ENCODE measurements at regions not wholly inside any gene's neighbourhood (a gene's known extent, or its start where the extent isn't known, plus 50 kb on each side); places are given as distances from the start of the nearest gene placed in this dataset.

DNA sequence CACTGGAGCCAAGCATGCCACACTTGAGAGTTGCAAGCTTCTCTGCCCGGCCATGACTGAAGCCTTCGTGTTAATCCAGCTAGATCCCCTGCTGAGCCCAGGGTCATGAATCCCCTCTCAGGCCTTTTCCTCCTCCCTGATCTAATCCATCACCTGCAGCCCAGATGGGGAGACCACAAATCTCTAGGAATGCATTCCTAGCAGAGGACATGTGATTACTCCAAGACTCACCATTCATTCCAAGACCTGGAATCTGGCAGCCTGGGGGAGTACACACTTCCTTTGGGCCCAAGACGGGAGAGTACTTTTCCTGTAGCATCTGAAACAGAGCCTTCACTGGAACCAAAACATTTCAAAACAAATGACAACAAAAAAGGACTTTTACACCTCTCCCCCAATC is 269.3 kb upstream of the NFIA start:
- TF ChIP-seq EP300 (IDR thresholded peaks at IDR 0.05), result no peak
- TF ChIP-seq POLR2A (IDR thresholded peaks at IDR 0.05), result no peak
- TF ChIP-seq, protein P1, sequence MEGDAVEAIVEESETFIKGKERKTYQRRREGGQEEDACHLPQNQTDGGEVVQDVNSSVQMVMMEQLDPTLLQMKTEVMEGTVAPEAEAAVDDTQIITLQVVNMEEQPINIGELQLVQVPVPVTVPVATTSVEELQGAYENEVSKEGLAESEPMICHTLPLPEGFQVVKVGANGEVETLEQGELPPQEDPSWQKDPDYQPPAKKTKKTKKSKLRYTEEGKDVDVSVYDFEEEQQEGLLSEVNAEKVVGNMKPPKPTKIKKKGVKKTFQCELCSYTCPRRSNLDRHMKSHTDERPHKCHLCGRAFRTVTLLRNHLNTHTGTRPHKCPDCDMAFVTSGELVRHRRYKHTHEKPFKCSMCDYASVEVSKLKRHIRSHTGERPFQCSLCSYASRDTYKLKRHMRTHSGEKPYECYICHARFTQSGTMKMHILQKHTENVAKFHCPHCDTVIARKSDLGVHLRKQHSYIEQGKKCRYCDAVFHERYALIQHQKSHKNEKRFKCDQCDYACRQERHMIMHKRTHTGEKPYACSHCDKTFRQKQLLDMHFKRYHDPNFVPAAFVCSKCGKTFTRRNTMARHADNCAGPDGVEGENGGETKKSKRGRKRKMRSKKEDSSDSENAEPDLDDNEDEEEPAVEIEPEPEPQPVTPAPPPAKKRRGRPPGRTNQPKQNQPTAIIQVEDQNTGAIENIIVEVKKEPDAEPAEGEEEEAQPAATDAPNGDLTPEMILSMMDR (IDR thresholded peaks at IDR 0.05), result no peak
- no peaks in the 10 kb centered on the region for H3K9me3 ChIP-seq
- DNase-seq (ENCODE audit: low spot score in 2 of 2), result no peak
- H3K27ac ChIP-seq, result no peak overlapping the region
- no peaks in the 10 kb centered on the region for H3K36me3 ChIP-seq
- WGBS, 2 donors, result 79 to 87% methylated on average over 3 of the region's 3 CpGs
- no peak overlapping the region for H3K4me3 ChIP-seq
- no peaks in the 10 kb centered on the region for H3K27me3 ChIP-seq
- H3K4me1 ChIP-seq, result peaks cover 0 to 18% (median 0%) of the 10 kb centered on the region in 4 donors

DNA sequence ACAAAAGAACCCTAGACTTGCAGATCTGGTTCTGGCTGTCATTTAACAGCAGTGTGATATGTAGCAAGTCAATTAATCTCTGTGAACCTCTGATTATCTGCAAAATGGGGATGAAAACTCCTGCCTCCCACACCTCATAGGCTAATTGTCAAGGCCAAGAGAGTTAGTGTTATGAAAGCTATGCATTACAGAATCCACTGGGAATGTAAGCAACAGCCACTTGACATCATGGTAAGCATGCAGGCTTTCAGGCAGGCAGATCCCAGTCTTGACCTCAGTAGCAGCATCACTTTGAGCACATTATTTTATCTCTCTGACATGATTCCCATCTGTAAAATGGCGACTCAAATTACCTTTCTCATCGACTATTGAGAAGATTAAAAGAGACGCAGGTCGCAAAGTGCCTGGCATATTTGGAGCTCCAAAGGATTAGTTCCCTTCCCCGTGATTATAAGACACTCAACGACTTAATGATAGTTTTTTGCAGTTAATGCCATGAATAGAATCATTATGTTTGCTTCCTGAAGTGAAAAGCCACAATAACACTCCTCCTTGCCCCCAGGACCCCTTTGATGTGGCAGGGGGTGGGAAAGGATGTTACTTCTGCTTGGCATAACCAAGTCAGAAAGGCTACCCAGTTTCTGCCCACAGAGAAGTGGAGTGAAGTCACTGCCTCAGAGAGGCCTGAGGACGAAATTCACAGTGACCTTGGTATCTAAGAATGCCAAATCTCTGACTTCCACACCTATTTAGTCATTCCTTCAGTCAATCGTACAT is 273.0 kb upstream of the NFIA start:
- peaks cover 0 to 18% (median 0%) of the 10 kb centered on the region in 4 donors for H3K9me3 ChIP-seq
- H3K4me3 ChIP-seq, result no peak overlapping the region
- TF ChIP-seq, protein P1 (IDR thresholded peaks at IDR 0.05), result no peak
- TF ChIP-seq POLR2A (IDR thresholded peaks at IDR 0.05) (no peak), EP300 (IDR thresholded peaks at IDR 0.05) (no peak)
- no peaks in the 10 kb centered on the region for H3K27me3 ChIP-seq
- no peak for DNase-seq (ENCODE audit: low spot score in 2 of 2)
- WGBS, 2 donors, result 56 to 66% methylated on average over 8 of the region's 8 CpGs
- H3K4me1 ChIP-seq, result peaks cover 0 to 10% (median 0%) of the 10 kb centered on the region in 4 donors
- H3K36me3 ChIP-seq, result no peaks in the 10 kb centered on the region
- no peak overlapping the region for H3K27ac ChIP-seq

DNA sequence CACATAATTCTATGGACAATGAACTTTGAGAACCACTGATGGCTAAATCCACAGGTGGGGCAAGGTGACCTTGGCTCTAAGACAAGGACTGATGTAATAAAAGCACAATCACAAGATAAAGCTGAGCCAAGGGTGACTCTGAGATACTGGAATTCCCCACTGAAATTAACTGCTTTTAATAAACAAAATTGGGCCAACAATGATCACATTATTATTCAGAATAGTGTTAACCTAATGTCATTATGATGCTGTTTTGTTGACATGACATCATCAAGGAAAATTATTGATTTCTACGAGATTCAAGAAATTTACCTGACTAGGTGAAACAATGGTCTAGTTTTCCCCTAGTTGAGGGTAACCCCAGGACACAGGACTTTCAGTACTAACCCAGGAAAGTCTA is 273.7 kb upstream of the NFIA start:
- DNase-seq (ENCODE audit: low spot score in 2 of 2), result no peak
- Histone ChIP-seq H3K27ac (no peak overlapping the region), H3K36me3 (no peaks in the 10 kb centered on the region), H3K4me3 (no peak overlapping the region), H3K9me3 (peaks cover 0 to 18% (median 0%) of the 10 kb centered on the region in 4 donors), H3K27me3 (no peaks in the 10 kb centered on the region), H3K4me1 (peaks cover 0 to 3% (median 0%) of the 10 kb centered on the region in 4 donors)
- WGBS, 2 donors, result 29 to 65% methylated on average over 1 of the region's 1 CpG
- TF ChIP-seq POLR2A (IDR thresholded peaks at IDR 0.05), result no peak
- TF ChIP-seq, protein P1 (IDR thresholded peaks at IDR 0.05), result no peak
- no peak for TF ChIP-seq EP300 (IDR thresholded peaks at IDR 0.05)

DNA sequence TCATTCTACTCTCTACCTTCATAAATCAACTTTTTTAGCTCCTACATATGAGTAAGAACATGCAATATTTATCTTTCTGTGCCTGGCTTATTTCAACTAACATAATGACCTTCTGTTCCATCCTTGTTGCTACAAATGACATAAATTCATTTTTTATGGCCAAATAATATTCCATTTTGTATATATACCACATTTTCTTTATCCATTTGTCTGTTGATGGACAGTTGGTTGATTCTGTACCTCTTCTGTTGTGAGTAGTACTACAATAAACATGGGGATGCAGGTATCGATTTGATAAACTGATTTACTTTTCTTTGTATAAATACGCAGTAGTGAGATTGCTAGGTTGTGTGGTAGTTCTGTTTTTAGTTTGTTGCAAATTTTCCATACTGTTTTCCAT is 279.5 kb upstream of the NFIA start:
- 97% methylated on average over 2 of the region's 2 CpGs for WGBS, 2 donors
- Histone ChIP-seq H3K4me3 (no peak overlapping the region), H3K9me3 (peaks cover 0 to 23% (median 0%) of the 10 kb centered on the region in 4 donors), H3K4me1 (no peaks in the 10 kb centered on the region), H3K27me3 (no peaks in the 10 kb centered on the region), H3K27ac (no peak overlapping the region), H3K36me3 (no peaks in the 10 kb centered on the region)
- no peak for DNase-seq (ENCODE audit: low spot score in 2 of 2)
- TF ChIP-seq, protein P1 (IDR thresholded peaks at IDR 0.05), result no peak
- no peak for TF ChIP-seq POLR2A (IDR thresholded peaks at IDR 0.05)
- TF ChIP-seq EP300 (IDR thresholded peaks at IDR 0.05), result no peak

DNA sequence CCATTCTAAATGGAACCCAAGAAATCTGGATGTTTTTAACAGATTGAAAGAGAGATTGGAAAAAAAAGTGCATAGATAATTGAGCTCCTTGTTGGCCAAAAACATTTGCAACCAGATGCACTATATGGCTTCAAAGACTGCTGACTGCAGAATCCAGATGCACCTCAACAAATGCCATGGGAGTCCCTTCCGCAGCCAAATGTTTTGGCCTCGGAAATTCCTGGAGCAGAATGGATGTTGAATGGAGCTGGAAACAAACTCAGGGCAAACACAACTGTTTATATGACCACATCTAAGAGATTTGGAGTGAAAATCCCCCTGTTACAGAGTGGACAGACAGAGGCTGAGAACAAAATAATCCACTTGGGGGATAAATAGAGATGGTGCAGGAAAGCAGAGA is 285.0 kb upstream of the NFIA start:
- Histone ChIP-seq H3K9me3 (no peaks in the 10 kb centered on the region), H3K4me1 (no peaks in the 10 kb centered on the region), H3K27me3 (no peaks in the 10 kb centered on the region), H3K36me3 (no peaks in the 10 kb centered on the region), H3K27ac (no peak overlapping the region), H3K4me3 (no peak overlapping the region)
- WGBS, 2 donors, result 50 to 86% methylated on average over 2 of the region's 2 CpGs
- TF ChIP-seq POLR2A (IDR thresholded peaks at IDR 0.05) (no peak), EP300 (IDR thresholded peaks at IDR 0.05) (no peak)
- TF ChIP-seq, protein P1 (IDR thresholded peaks at IDR 0.05), result no peak
- no peak for DNase-seq (ENCODE audit: low spot score in 2 of 2)

All from tibial nerve (tissue), 4 donors.